AG04449 (cell line): ENCODE measurements at regions not wholly inside any gene's neighbourhood (a gene's known extent, or its start where the extent isn't known, plus 50 kb on each side); places are given as distances from the start of the nearest gene placed in this dataset.

Experiments
- CTCF ChIA-PET: fragments of 350-600 bp; formaldehyde crosslinking; extraction: SDS; loops from one replicate; lab custom pipeline; 2021; ENCODE audit warnings: antibody characterized with exemption; lab: Yijun Ruan, JAX
- POLR2A ChIA-PET: fragments of 400-600, 350-600 bp; formaldehyde crosslinking; extraction: SDS; loops from one replicate; lab custom pipeline; 2020; ENCODE audit warnings: antibody characterized with exemption, inconsistent platforms; lab: Yijun Ruan, JAX
- DNase-seq: peaks from one replicate; pipeline ENCODE4 v3.0.0-alpha.2; 2010; ENCODE audit warnings: low read depth, low spot score
- H3K4me3 ChIP-seq: 2 replicates; pipeline ENCODE4 v1.5.1; 2011; ENCODE audit warnings: low read depth, mild to moderate bottlenecking, control low read depth, low read length
- CTCF ChIP-seq: IDR thresholded peaks from one replicate; pipeline ENCODE4 v1.5.1; 2011; ENCODE audit warnings: mild to moderate bottlenecking, moderate library complexity, low read length, control low read depth, inconsistent platforms; ENCODE audit not compliant: insufficient read depth; ENCODE audit errors: missing control alignments

GRCh38 chr6:56840467-56841380 is 114.2 kb upstream of the BEND6 start:
- no peak for TF ChIP-seq CTCF
- ChIA-PET POLR2A (no interaction called here), CTCF (interaction anchor here (0.7 to 2.7 kb wide), 9 partner anchors 10 to 204 kb away, joined by 3 to 13 read pairs (median 3); no protein-coding TSS in a partner anchor)
- DNase-seq: no peak
- peak overlapping the region; percentile 75 for H3K4me3 ChIP-seq

GRCh38 chr6:56839533-56840183 is 115.2 kb upstream of the BEND6 start:
- ChIA-PET CTCF (interaction anchor here (0.6 to 1.0 kb wide), 2 partner anchors 10 to 12 kb away, joined by 3 to 4 read pairs; no protein-coding TSS in a partner anchor), POLR2A (no interaction called here)
- no peak overlapping the region for H3K4me3 ChIP-seq
- DNase-seq: no peak
- no peak for TF ChIP-seq CTCF

GRCh38 chr6:56838965-56839364 is 115.9 kb upstream of the BEND6 start:
- H3K4me3 ChIP-seq: no peak overlapping the region
- DNase-seq: no peak
- ChIA-PET POLR2A (no interaction called here), CTCF (interaction anchor here (0.6 to 1.0 kb wide), 2 partner anchors 10 to 13 kb away, joined by 3 to 4 read pairs; no protein-coding TSS in a partner anchor)
- TF ChIP-seq CTCF: no peak

- ChIA-PET CTCF (interaction anchor here (1.7 kb wide), 1 partner anchor 14 kb away, joined by 7 read pairs; no protein-coding TSS in a partner anchor), POLR2A (no interaction called here)
- no peak overlapping the region for H3K4me3 ChIP-seq
- no peak for TF ChIP-seq CTCF
- DNase-seq: no peak
Measured at GRCh38 chr6:56838016-56838555, 116.8 kb upstream of the BEND6 start.

- no peak for TF ChIP-seq CTCF
- no peak for DNase-seq
- ChIA-PET CTCF (interaction anchor here (1.7 kb wide), 1 partner anchor 14 kb away, joined by 7 read pairs; no protein-coding TSS in a partner anchor), POLR2A (no interaction called here)
- no peak overlapping the region for H3K4me3 ChIP-seq
Measured at GRCh38 chr6:56837322-56837894, 117.5 kb upstream of the BEND6 start.
